DND-41 (cell line): ENCODE measurements at regions not wholly inside any gene's neighbourhood (a gene's known extent, or its start where the extent isn't known, plus 50 kb on each side); places are given as distances from the start of the nearest gene placed in this dataset.

Experiments used
- ATAC-seq: fragments of 200-7000 bp; cut with Tn5 transposase; 3 replicates; pipeline ENCODE4 v1.9.1; 2021; ENCODE audit warnings: low read depth; ENCODE audit not compliant: insufficient read depth
- DNase-seq: peaks from one replicate; pipeline ENCODE4 v3.0.0-alpha.2; 2020
- H2AFZ ChIP-seq: 2 replicates; pipeline ENCODE4 v1.6.0; 2012; ENCODE audit warnings: low read depth, low read length
- H3K27ac ChIP-seq: 2 replicates; pipeline ENCODE4 v1.5.1; 2012; ENCODE audit warnings: low read length, inconsistent platforms
- H3K27me3 ChIP-seq: fragments of 200-600 bp; sonication (generic); 2 replicates; pipeline ENCODE4 v1.6.0; 2012; ENCODE audit warnings: low read length, mild to moderate bottlenecking, inconsistent platforms; ENCODE audit not compliant: insufficient read depth, poor library complexity
- H3K36me3 ChIP-seq: 2 replicates; pipeline ENCODE4 v1.5.1; 2012; ENCODE audit warnings: low read length, inconsistent platforms; ENCODE audit not compliant: insufficient read depth
- H3K4me1 ChIP-seq: 2 replicates; pipeline ENCODE4 v1.5.1; 2012; ENCODE audit warnings: mild to moderate bottlenecking, low read length; ENCODE audit not compliant: insufficient read depth
- H3K4me2 ChIP-seq: 2 replicates; pipeline ENCODE4 v1.6.0; 2012; ENCODE audit warnings: mild to moderate bottlenecking, moderate library complexity, low read length, inconsistent platforms; ENCODE audit not compliant: insufficient read depth
- H3K4me3 ChIP-seq, 2 experiments: fragments of 200-600 bp in 1 of 2; shearing (Covaris generic) in 1 of 2; 2 replicates each; pipeline ENCODE4 v1.5.1; 2012 to 2016; ENCODE audit warnings: inconsistent platforms in 2 of 2, low read length in 2 of 2, mild to moderate bottlenecking in 2 of 2, low read depth in 1 of 2, moderate library complexity in 1 of 2
- H3K79me2 ChIP-seq: 2 replicates; pipeline ENCODE4 v1.6.0; 2012; ENCODE audit warnings: low read length, inconsistent platforms; ENCODE audit not compliant: insufficient read depth
- H3K9ac ChIP-seq: 2 replicates; pipeline ENCODE4 v1.6.0; 2012; ENCODE audit warnings: low read depth, mild to moderate bottlenecking, inconsistent platforms, low read length, moderate library complexity
- H3K9me3 ChIP-seq: 2 replicates; pipeline ENCODE4 v1.5.1; 2012; ENCODE audit warnings: low read length, moderate library complexity, mild to moderate bottlenecking, inconsistent platforms; ENCODE audit not compliant: insufficient read depth, severe bottlenecking
- H4K20me1 ChIP-seq: 2 replicates; pipeline ENCODE4 v1.6.0; 2012; ENCODE audit warnings: low read length; ENCODE audit not compliant: insufficient read depth
- EZH2 ChIP-seq: IDR thresholded peaks from 3 replicates; pipeline ENCODE4 v1.6.1; 2012; ENCODE audit warnings: borderline replicate concordance, low read depth, mild to moderate bottlenecking, moderate library complexity, low read length, inconsistent platforms; ENCODE audit not compliant: severe bottlenecking
- TF ChIP-seq, protein P1 (sequence below): IDR thresholded peaks from 2 replicates; pipeline ENCODE4 v1.5.1; 2012; ENCODE audit warnings: borderline replicate concordance, low read length, moderate library complexity, mild to moderate bottlenecking; ENCODE audit not compliant: poor library complexity, severe bottlenecking; ENCODE audit errors: extremely low read depth

GRCh38 chr13:21938636-21939035 is 267.8 kb downstream of the FGF9 start:
- no peaks in the 10 kb centered on the region for H4K20me1 ChIP-seq
- no peak overlapping the region for H3K4me2 ChIP-seq

GRCh38 chr13:21942061-21942460 is 271.2 kb downstream of the FGF9 start:
- H3K9me3 ChIP-seq, result peaks cover 11% of the 10 kb centered on the region
- H3K27me3 ChIP-seq, result no peaks in the 10 kb centered on the region
- DNase-seq (no peak), ATAC-seq (no peak)
- H3K4me3 ChIP-seq, result no peak overlapping the region
- H3K79me2 ChIP-seq, result no peaks in the 10 kb centered on the region
- H4K20me1 ChIP-seq, result no peaks in the 10 kb centered on the region
- TF ChIP-seq, protein P1, sequence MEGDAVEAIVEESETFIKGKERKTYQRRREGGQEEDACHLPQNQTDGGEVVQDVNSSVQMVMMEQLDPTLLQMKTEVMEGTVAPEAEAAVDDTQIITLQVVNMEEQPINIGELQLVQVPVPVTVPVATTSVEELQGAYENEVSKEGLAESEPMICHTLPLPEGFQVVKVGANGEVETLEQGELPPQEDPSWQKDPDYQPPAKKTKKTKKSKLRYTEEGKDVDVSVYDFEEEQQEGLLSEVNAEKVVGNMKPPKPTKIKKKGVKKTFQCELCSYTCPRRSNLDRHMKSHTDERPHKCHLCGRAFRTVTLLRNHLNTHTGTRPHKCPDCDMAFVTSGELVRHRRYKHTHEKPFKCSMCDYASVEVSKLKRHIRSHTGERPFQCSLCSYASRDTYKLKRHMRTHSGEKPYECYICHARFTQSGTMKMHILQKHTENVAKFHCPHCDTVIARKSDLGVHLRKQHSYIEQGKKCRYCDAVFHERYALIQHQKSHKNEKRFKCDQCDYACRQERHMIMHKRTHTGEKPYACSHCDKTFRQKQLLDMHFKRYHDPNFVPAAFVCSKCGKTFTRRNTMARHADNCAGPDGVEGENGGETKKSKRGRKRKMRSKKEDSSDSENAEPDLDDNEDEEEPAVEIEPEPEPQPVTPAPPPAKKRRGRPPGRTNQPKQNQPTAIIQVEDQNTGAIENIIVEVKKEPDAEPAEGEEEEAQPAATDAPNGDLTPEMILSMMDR, result no peak
- TF ChIP-seq EZH2, result no peak
- no peak overlapping the region for H3K4me2 ChIP-seq
- no peaks in the 10 kb centered on the region for H3K4me1 ChIP-seq
- H2AFZ ChIP-seq, result no peak overlapping the region
- no peak overlapping the region for H3K9ac ChIP-seq
- no peak overlapping the region for H3K27ac ChIP-seq
- no peaks in the 10 kb centered on the region for H3K36me3 ChIP-seq

More at GRCh38 chr13:21938636-21939035, 267.8 kb downstream of the FGF9 start:
- Histone ChIP-seq H3K9ac (no peak overlapping the region), H3K27me3 (peaks cover 5% of the 10 kb centered on the region), H3K36me3 (no peaks in the 10 kb centered on the region), H3K4me3 (no peak overlapping the region), H3K27ac (no peak overlapping the region), H3K4me1 (no peaks in the 10 kb centered on the region), H3K9me3 (no peaks in the 10 kb centered on the region), H2AFZ (no peak overlapping the region), H3K79me2 (no peaks in the 10 kb centered on the region)
- no peak for ATAC-seq
- DNase-seq, result no peak
- TF ChIP-seq, protein P1, result no peak
- TF ChIP-seq EZH2, result no peak

DNA sequence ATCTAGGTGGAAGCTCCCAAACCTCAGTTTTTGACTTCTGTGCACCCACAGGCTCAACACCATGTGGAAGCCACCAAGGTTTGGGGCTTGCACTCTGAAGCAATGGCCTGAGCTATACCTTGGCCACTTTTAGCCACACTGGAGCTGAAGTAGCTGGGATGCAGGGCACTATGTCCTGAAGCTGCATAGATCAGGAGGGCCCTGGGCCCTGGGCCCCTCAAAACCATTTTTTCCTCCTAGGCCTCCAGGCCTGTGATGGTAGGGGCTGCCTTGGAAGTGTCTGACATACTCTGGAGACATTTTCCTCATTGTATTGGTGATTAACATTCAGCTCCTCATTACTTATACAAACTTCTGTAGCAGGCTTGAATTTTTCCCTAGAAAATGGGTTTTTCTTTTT is 273.7 kb downstream of the FGF9 start:
- H3K9ac ChIP-seq, result no peak overlapping the region
- peaks cover 11% of the 10 kb centered on the region for H3K9me3 ChIP-seq
- no peak overlapping the region for H3K4me2 ChIP-seq
- TF ChIP-seq, protein P1, result no peak
- TF ChIP-seq EZH2, result no peak
- no peak for ATAC-seq
- no peaks in the 10 kb centered on the region for H3K36me3 ChIP-seq
- H3K4me1 ChIP-seq, result peaks cover 17% of the 10 kb centered on the region
- H2AFZ ChIP-seq, result no peak overlapping the region
- no peak overlapping the region for H3K4me3 ChIP-seq
- H3K27ac ChIP-seq, result no peak overlapping the region
- no peak for DNase-seq
- H3K27me3 ChIP-seq, result no peaks in the 10 kb centered on the region
- no peaks in the 10 kb centered on the region for H4K20me1 ChIP-seq
- H3K79me2 ChIP-seq, result no peaks in the 10 kb centered on the region

GRCh38 chr13:21945195-21945594 is 274.3 kb downstream of the FGF9 start:
- Histone ChIP-seq H3K4me3 (no peak overlapping the region), H3K36me3 (no peaks in the 10 kb centered on the region), H2AFZ (no peak overlapping the region), H3K27ac (no peak overlapping the region), H3K9me3 (peaks cover 11% of the 10 kb centered on the region), H3K4me1 (peaks cover 17% of the 10 kb centered on the region), H3K27me3 (no peaks in the 10 kb centered on the region), H3K4me2 (no peak overlapping the region), H4K20me1 (no peaks in the 10 kb centered on the region), H3K79me2 (no peaks in the 10 kb centered on the region), H3K9ac (no peak overlapping the region)
- TF ChIP-seq, protein P1, result no peak
- no peak for TF ChIP-seq EZH2
- ATAC-seq (no peak), DNase-seq (no peak)
